ENCODE measurements at regions not wholly inside any gene's neighbourhood (a gene's known extent, or its start where the extent isn't known, plus 50 kb on each side); places are given as distances from the start of the nearest gene placed in this dataset.

- TF ChIP-seq POLR2A (IDR thresholded peaks at IDR 0.05; ENCODE audit: low read depth, low read length) (no peak), EZH2 (IDR thresholded peaks at IDR 0.05; ENCODE audit: borderline replicate concordance, low read depth, low read length, severe bottlenecking) (no peak), JUN (IDR thresholded peaks at IDR 0.05; ENCODE audit: borderline replicate concordance, insufficient read depth, insufficient read length, low read depth) (no peak), CTCF (IDR thresholded peaks at IDR 0.05; ENCODE audit: extremely low read depth in 1 of 2, insufficient read depth in 1 of 2, low read depth in 1 of 2, low read length in 2 of 2) (no peak), POLR2AphosphoS5 (IDR thresholded peaks at IDR 0.05; ENCODE audit: insufficient read depth, low read depth, low read length) (no peak), MYC (IDR thresholded peaks at IDR 0.05; ENCODE audit: low read depth, low read length) (no peak), FOS (IDR thresholded peaks at IDR 0.05; ENCODE audit: borderline replicate concordance, insufficient read depth, low read length) (no peak), MAX (IDR thresholded peaks at IDR 0.05; ENCODE audit: insufficient read depth, insufficient read length) (no peak), GATA2 (IDR thresholded peaks at IDR 0.05; ENCODE audit: insufficient read depth, insufficient read length, low read depth, low read length) (no peak)
Observed at GRCh38 chr6:109313139-109313538, 69.1 kb downstream of the CD164 start.
